Panc1 (cell line): ENCODE measurements at regions not wholly inside any gene's neighbourhood (a gene's known extent, or its start where the extent isn't known, plus 50 kb on each side); places are given as distances from the start of the nearest gene placed in this dataset.

Experiments used
- ATAC-seq: fragments of 200-7000 bp; cut with Tn5 transposase; 2 replicates; pipeline ENCODE4 v1.9.1; 2020; ENCODE audit warnings: mild to moderate bottlenecking, moderate library complexity
- BruUV-seq: library from RNA; stranded (reverse); fragments of 400-500 nt; replicated peaks from 2 replicates; lab custom pipeline; 2021; lab: Mats Ljungman, UMichigan
- CTCF ChIA-PET: fragments of 300-600 bp; sonication (Branson Sonifier 250); formaldehyde crosslinking; loops from one replicate; lab custom pipeline; 2022; ENCODE audit warnings: antibody characterized with exemption; lab: Charles Lee
- POLR2A ChIA-PET: fragments of 300-600 bp; sonication (Branson Sonifier 250); formaldehyde crosslinking; loops from one replicate; lab custom pipeline; 2022; ENCODE audit warnings: antibody characterized with exemption; lab: Charles Lee
- DNase-seq: peaks from one replicate; pipeline ENCODE4 v3.0.0-alpha.2; 2010; ENCODE audit warnings: low read depth, low spot score
- H3K27ac ChIP-seq: 2 replicates; pipeline ENCODE4 v1.5.1; 2011; ENCODE audit warnings: mild to moderate bottlenecking, low read length, inconsistent platforms
- H3K27me3 ChIP-seq: fragments of 200-500 bp; sonication (Bioruptor generic); 2 replicates; pipeline ENCODE4 v1.6.0; 2014; ENCODE audit warnings: low read length, inconsistent platforms; ENCODE audit not compliant: control insufficient read depth, insufficient read depth
- H3K36me3 ChIP-seq: fragments of 200-500 bp; sonication (Bioruptor generic); 2 replicates; pipeline ENCODE4 v1.5.1; 2014; ENCODE audit warnings: inconsistent platforms, mild to moderate bottlenecking, low read length, moderate library complexity; ENCODE audit not compliant: control insufficient read depth, insufficient read depth
- H3K4me1 ChIP-seq: 2 replicates; pipeline ENCODE4 v1.5.1; 2011; ENCODE audit warnings: inconsistent platforms, mild to moderate bottlenecking, low read length, moderate library complexity; ENCODE audit not compliant: control insufficient read depth, insufficient read depth
- H3K4me3 ChIP-seq, 2 experiments: 2 replicates each; pipeline ENCODE4 v1.5.1; 2011 to 2012; ENCODE audit warnings: low read depth in 2 of 2, low read length in 2 of 2, mild to moderate bottlenecking in 2 of 2, inconsistent platforms in 1 of 2, moderate library complexity in 1 of 2
- H3K9me3 ChIP-seq: fragments of 200-500 bp; sonication (Bioruptor generic); 2 replicates; pipeline ENCODE4 v1.5.1; 2014; ENCODE audit warnings: low read depth, mild to moderate bottlenecking, inconsistent platforms, low read length, moderate library complexity; ENCODE audit not compliant: control insufficient read depth, insufficient read depth
- CTCF ChIP-seq: fragments of 450-650 bp; IDR thresholded peaks from 2 replicates; pipeline ENCODE4 v1.5.1; 2017; ENCODE audit warnings: mild to moderate bottlenecking
- POLR2AphosphoS5 ChIP-seq: IDR thresholded peaks from 2 replicates; pipeline ENCODE4 v1.6.1; 2012; ENCODE audit warnings: mild to moderate bottlenecking, low read depth, low read length, moderate library complexity
- REST ChIP-seq, 2 experiments: IDR thresholded peaks; 2 replicates each; pipeline ENCODE4 v1.6.1; 2011 to 2012; ENCODE audit warnings: low read depth in 2 of 2, control low read depth in 1 of 2, low read length in 1 of 2, mild to moderate bottlenecking in 1 of 2, moderate library complexity in 1 of 2; ENCODE audit not compliant: insufficient read depth in 1 of 2
- SIN3A ChIP-seq: IDR thresholded peaks from 2 replicates; pipeline ENCODE4 v1.6.1; 2012; ENCODE audit warnings: low read depth, mild to moderate bottlenecking, low read length, moderate library complexity, borderline replicate concordance; ENCODE audit not compliant: insufficient read depth
- TCF7L2 ChIP-seq: IDR thresholded peaks from 2 replicates; pipeline ENCODE4 v1.6.1; 2011; ENCODE audit warnings: mild to moderate bottlenecking, low read depth, low read length, inconsistent platforms
- in situ Hi-C: cut with HindIII; loops from 2 replicates; pipeline ENCODE4 v1.10.0; 2016; ENCODE audit warnings: low sequenced_read_pairs, low pct_unique_long_range_greater_than_20kb
- intact Hi-C: fragments of 100-400 bp; cut with micrococcal nuclease; formaldehyde crosslinking; loops from one replicate; pipeline ENCODE4 v1.10.0; 2022; ENCODE audit not compliant: unreplicated experiment

GRCh38 chr18:42530276-42530675, 575.2 kb downstream of the PIK3C3 start:
- ChIA-PET POLR2A (no interaction called here), CTCF (no interaction called here)
- DNase-seq (no peak), ATAC-seq (no peak)
- in situ Hi-C loops, result no loop called here
- no TSS peak for BruUV-seq
- Histone ChIP-seq H3K9me3 (no peaks in the 10 kb centered on the region), H3K27me3 (no peaks in the 10 kb centered on the region), H3K4me3 (no peak overlapping the region), H3K36me3 (no peaks in the 10 kb centered on the region), H3K27ac (no peak overlapping the region), H3K4me1 (no peaks in the 10 kb centered on the region)
- intact Hi-C loops, result no loop called here
- no peak for TF ChIP-seq POLR2AphosphoS5
- TF ChIP-seq SIN3A, result no peak
- TF ChIP-seq CTCF, result no peak
- TF ChIP-seq TCF7L2, result no peak
- TF ChIP-seq REST (IDR thresholded peaks at IDR 0.05; ENCODE audit: insufficient read depth in 1 of 2, low read depth in 2 of 2, low read length in 1 of 2), result no peak

DNA sequence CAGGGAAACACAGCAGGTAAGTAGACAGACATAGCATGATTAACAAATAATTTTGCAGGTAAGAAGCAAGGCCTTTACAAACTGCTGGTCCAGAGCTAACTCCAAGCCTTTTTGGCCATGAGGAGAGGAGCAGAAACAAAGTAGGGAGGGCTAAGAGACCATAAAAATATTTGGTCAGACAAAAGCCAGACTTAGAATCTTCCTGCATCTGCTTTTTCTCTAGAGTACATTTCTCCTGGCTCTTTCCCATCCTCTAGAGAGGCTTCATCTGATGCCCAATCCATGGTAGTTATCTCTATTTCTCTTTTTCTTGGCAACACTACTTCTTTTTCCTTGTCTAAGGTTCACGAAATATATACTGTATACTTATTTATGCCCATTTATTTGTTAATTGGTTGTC, 577.1 kb downstream of the PIK3C3 start:
- CTCF ChIA-PET, result no interaction called here
- Histone ChIP-seq H3K4me3 (no peak overlapping the region), H3K36me3 (no peaks in the 10 kb centered on the region), H3K27ac (no peak overlapping the region), H3K4me1 (no peaks in the 10 kb centered on the region), H3K27me3 (no peaks in the 10 kb centered on the region), H3K9me3 (no peaks in the 10 kb centered on the region)
- ATAC-seq (no peak), DNase-seq (no peak)
- TF ChIP-seq POLR2AphosphoS5, result no peak
- TF ChIP-seq CTCF, result no peak
- no peak for TF ChIP-seq TCF7L2
- TF ChIP-seq SIN3A, result no peak
- TF ChIP-seq REST (IDR thresholded peaks at IDR 0.05; ENCODE audit: insufficient read depth in 1 of 2, low read depth in 2 of 2, low read length in 1 of 2), result no peak
- BruUV-seq, result no TSS peak
- intact Hi-C loops (no loop called here), in situ Hi-C loops (no loop called here)
- POLR2A ChIA-PET, result no interaction called here
